ENCODE measurements at regions not wholly inside any gene's neighbourhood (a gene's known extent, or its start where the extent isn't known, plus 50 kb on each side); places are given as distances from the start of the nearest gene placed in this dataset.

GRCh38 chr6:49370518-49370917, 92.5 kb downstream of the MMUT start:
- Mint-ChIP-seq H3K27ac (no peak overlapping the region), H3K27me3 (no peaks in the 10 kb centered on the region), H3K4me1 (ENCODE audit: low read depth) (no peaks in the 10 kb centered on the region), H3K9me3 (peaks cover 17% of the 10 kb centered on the region), H3K4me3 (no peak overlapping the region), H3K36me3 (peaks cover 2% of the 10 kb centered on the region)
- DNase-seq = no peak
- POLR2A ChIA-PET = no interaction called here
- CTCF ChIA-PET = no interaction called here
- intact Hi-C loops (cut with micrococcal nuclease) = no loop called here

GRCh38 chr6:49366539-49366938, 96.5 kb downstream of the MMUT start:
- CTCF ChIA-PET = no interaction called here

GRCh38 chr6:49348561-49348960, 114.5 kb downstream of the MMUT start:
- H3K27me3 Mint-ChIP-seq = no peaks in the 10 kb centered on the region
- no peaks in the 10 kb centered on the region for H3K9me3 Mint-ChIP-seq
- no peak for DNase-seq
- H3K36me3 Mint-ChIP-seq = no peaks in the 10 kb centered on the region
- H3K4me3 Mint-ChIP-seq = no peak overlapping the region
- intact Hi-C loops (cut with micrococcal nuclease) = no loop called here
- ChIA-PET CTCF (no interaction called here), POLR2A (no interaction called here)
- no peak overlapping the region for H3K27ac Mint-ChIP-seq
- no peaks in the 10 kb centered on the region for H3K4me1 Mint-ChIP-seq (ENCODE audit: low read depth)

More at GRCh38 chr6:49366539-49366938, 96.5 kb downstream of the MMUT start:
- Mint-ChIP-seq H3K9me3 (peaks cover 19% of the 10 kb centered on the region), H3K36me3 (peaks cover 2% of the 10 kb centered on the region), H3K27me3 (no peaks in the 10 kb centered on the region), H3K4me1 (ENCODE audit: low read depth) (no peaks in the 10 kb centered on the region), H3K27ac (no peak overlapping the region), H3K4me3 (no peak overlapping the region)
- POLR2A ChIA-PET = no interaction called here
- DNase-seq = no peak
- intact Hi-C loops (cut with micrococcal nuclease) = no loop called here

- H3K4me1 Mint-ChIP-seq (ENCODE audit: low read depth) = no peaks in the 10 kb centered on the region
- H3K27me3 Mint-ChIP-seq = no peaks in the 10 kb centered on the region
- H3K4me3 Mint-ChIP-seq = no peak overlapping the region
- H3K36me3 Mint-ChIP-seq = no peaks in the 10 kb centered on the region
- no peak for DNase-seq
- ChIA-PET POLR2A (no interaction called here), CTCF (no interaction called here)
- no peaks in the 10 kb centered on the region for H3K9me3 Mint-ChIP-seq
- no peak overlapping the region for H3K27ac Mint-ChIP-seq
- intact Hi-C loops (cut with micrococcal nuclease) = no loop called here
Observed at GRCh38 chr6:49342410-49342809, 120.6 kb downstream of the MMUT start.

GRCh38 chr6:49341869-49342268, 121.2 kb downstream of the MMUT start:
- Mint-ChIP-seq H3K27ac (no peak overlapping the region), H3K4me1 (ENCODE audit: low read depth) (no peaks in the 10 kb centered on the region), H3K9me3 (no peaks in the 10 kb centered on the region), H3K4me3 (no peak overlapping the region), H3K36me3 (no peaks in the 10 kb centered on the region), H3K27me3 (no peaks in the 10 kb centered on the region)
- CTCF ChIA-PET = no interaction called here
- POLR2A ChIA-PET = no interaction called here
- intact Hi-C loops (cut with micrococcal nuclease) = no loop called here
- DNase-seq = no peak

- no peak overlapping the region for H3K27ac Mint-ChIP-seq
- no peak for DNase-seq
- H3K9me3 Mint-ChIP-seq = peaks cover 4% of the 10 kb centered on the region
- POLR2A ChIA-PET = no interaction called here
- H3K4me3 Mint-ChIP-seq = no peak overlapping the region
- CTCF ChIA-PET = no interaction called here
- intact Hi-C loops (cut with micrococcal nuclease) = no loop called here
- H3K27me3 Mint-ChIP-seq = no peaks in the 10 kb centered on the region
- no peaks in the 10 kb centered on the region for H3K36me3 Mint-ChIP-seq
- no peaks in the 10 kb centered on the region for H3K4me1 Mint-ChIP-seq (ENCODE audit: low read depth)
Observed at GRCh38 chr6:49339096-49339495, 124.0 kb downstream of the MMUT start.

- CTCF ChIA-PET = no interaction called here
- H3K27ac Mint-ChIP-seq = no peak overlapping the region
- POLR2A ChIA-PET = no interaction called here
- H3K4me3 Mint-ChIP-seq = no peak overlapping the region
- no peaks in the 10 kb centered on the region for H3K27me3 Mint-ChIP-seq
- intact Hi-C loops (cut with micrococcal nuclease) = no loop called here
- H3K9me3 Mint-ChIP-seq = peaks cover 4% of the 10 kb centered on the region
- no peaks in the 10 kb centered on the region for H3K36me3 Mint-ChIP-seq
- no peaks in the 10 kb centered on the region for H3K4me1 Mint-ChIP-seq (ENCODE audit: low read depth)
- DNase-seq = no peak
Observed at GRCh38 chr6:49336514-49337131, 126.4 kb downstream of the MMUT start.

- Mint-ChIP-seq H3K36me3 (no peaks in the 10 kb centered on the region), H3K27ac (no peak overlapping the region), H3K27me3 (no peaks in the 10 kb centered on the region), H3K9me3 (peaks cover 4% of the 10 kb centered on the region), H3K4me3 (no peak overlapping the region), H3K4me1 (ENCODE audit: low read depth) (no peaks in the 10 kb centered on the region)
- intact Hi-C loops (cut with micrococcal nuclease) = no loop called here
- ChIA-PET CTCF (no interaction called here), POLR2A (no interaction called here)
- no peak for DNase-seq
Observed at GRCh38 chr6:49333345-49334125, 129.5 kb downstream of the MMUT start.

GRCh38 chr6:49332781-49333180, 130.3 kb downstream of the MMUT start:
- POLR2A ChIA-PET = no interaction called here
- Mint-ChIP-seq H3K4me1 (ENCODE audit: low read depth) (no peaks in the 10 kb centered on the region), H3K27me3 (no peaks in the 10 kb centered on the region), H3K27ac (no peak overlapping the region), H3K4me3 (no peak overlapping the region), H3K9me3 (peaks cover 4% of the 10 kb centered on the region), H3K36me3 (no peaks in the 10 kb centered on the region)
- CTCF ChIA-PET = no interaction called here
- no peak for DNase-seq
- intact Hi-C loops (cut with micrococcal nuclease) = no loop called here

- ChIA-PET CTCF (no interaction called here), POLR2A (no interaction called here)
- DNase-seq = no peak
- Mint-ChIP-seq H3K36me3 (no peaks in the 10 kb centered on the region), H3K4me1 (ENCODE audit: low read depth) (no peaks in the 10 kb centered on the region), H3K27me3 (no peaks in the 10 kb centered on the region), H3K4me3 (no peak overlapping the region), H3K27ac (no peak overlapping the region), H3K9me3 (no peaks in the 10 kb centered on the region)
- intact Hi-C loops (cut with micrococcal nuclease) = no loop called here
Observed at GRCh38 chr6:49329186-49329585, 133.9 kb downstream of the MMUT start.

GRCh38 chr6:49328051-49328744, 134.9 kb downstream of the MMUT start:
- Mint-ChIP-seq H3K9me3 (no peaks in the 10 kb centered on the region), H3K36me3 (no peaks in the 10 kb centered on the region), H3K27me3 (no peaks in the 10 kb centered on the region), H3K4me3 (no peak overlapping the region), H3K4me1 (ENCODE audit: low read depth) (no peaks in the 10 kb centered on the region), H3K27ac (no peak overlapping the region)
- intact Hi-C loops (cut with micrococcal nuclease) = no loop called here
- DNase-seq = no peak
- ChIA-PET CTCF (no interaction called here), POLR2A (no interaction called here)

GRCh38 chr6:49327571-49327970, 135.5 kb downstream of the MMUT start:
- Mint-ChIP-seq H3K9me3 (no peaks in the 10 kb centered on the region), H3K4me1 (ENCODE audit: low read depth) (no peaks in the 10 kb centered on the region), H3K27me3 (no peaks in the 10 kb centered on the region), H3K36me3 (no peaks in the 10 kb centered on the region), H3K27ac (no peak overlapping the region), H3K4me3 (no peak overlapping the region)
- intact Hi-C loops (cut with micrococcal nuclease) = no loop called here
- POLR2A ChIA-PET = no interaction called here
- CTCF ChIA-PET = no interaction called here
- no peak for DNase-seq

- H3K27me3 Mint-ChIP-seq = no peaks in the 10 kb centered on the region
- H3K4me3 Mint-ChIP-seq = no peak overlapping the region
- H3K36me3 Mint-ChIP-seq = no peaks in the 10 kb centered on the region
- ChIA-PET CTCF (no interaction called here), POLR2A (no interaction called here)
- no peak overlapping the region for H3K27ac Mint-ChIP-seq
- no peaks in the 10 kb centered on the region for H3K4me1 Mint-ChIP-seq (ENCODE audit: low read depth)
- no peak for DNase-seq
- intact Hi-C loops (cut with micrococcal nuclease) = no loop called here
- no peaks in the 10 kb centered on the region for H3K9me3 Mint-ChIP-seq
Observed at GRCh38 chr6:49327005-49327404, 136.0 kb downstream of the MMUT start.
